ENCODE measurements at regions not wholly inside any gene's neighbourhood (a gene's known extent, or its start where the extent isn't known, plus 50 kb on each side); places are given as distances from the start of the nearest gene placed in this dataset.
"Not testable (repeated sequence)": the region's sequence is repeated elsewhere in the genome, so short reads cannot be mapped to it uniquely, and the experiment has no call there.

- DNase-seq (ENCODE audit: low read depth in 1 of 2, low spot score in 1 of 2) = no peak
- no peak overlapping the region for H3K27ac ChIP-seq
- no peaks in the 10 kb centered on the region for H3K9me3 ChIP-seq (ENCODE audit: low read depth)
- H3K27me3 ChIP-seq = no peaks in the 10 kb centered on the region
- no peaks in the 10 kb centered on the region for H3K4me1 ChIP-seq (ENCODE audit: low read depth)
- TF ChIP-seq, protein P1, sequence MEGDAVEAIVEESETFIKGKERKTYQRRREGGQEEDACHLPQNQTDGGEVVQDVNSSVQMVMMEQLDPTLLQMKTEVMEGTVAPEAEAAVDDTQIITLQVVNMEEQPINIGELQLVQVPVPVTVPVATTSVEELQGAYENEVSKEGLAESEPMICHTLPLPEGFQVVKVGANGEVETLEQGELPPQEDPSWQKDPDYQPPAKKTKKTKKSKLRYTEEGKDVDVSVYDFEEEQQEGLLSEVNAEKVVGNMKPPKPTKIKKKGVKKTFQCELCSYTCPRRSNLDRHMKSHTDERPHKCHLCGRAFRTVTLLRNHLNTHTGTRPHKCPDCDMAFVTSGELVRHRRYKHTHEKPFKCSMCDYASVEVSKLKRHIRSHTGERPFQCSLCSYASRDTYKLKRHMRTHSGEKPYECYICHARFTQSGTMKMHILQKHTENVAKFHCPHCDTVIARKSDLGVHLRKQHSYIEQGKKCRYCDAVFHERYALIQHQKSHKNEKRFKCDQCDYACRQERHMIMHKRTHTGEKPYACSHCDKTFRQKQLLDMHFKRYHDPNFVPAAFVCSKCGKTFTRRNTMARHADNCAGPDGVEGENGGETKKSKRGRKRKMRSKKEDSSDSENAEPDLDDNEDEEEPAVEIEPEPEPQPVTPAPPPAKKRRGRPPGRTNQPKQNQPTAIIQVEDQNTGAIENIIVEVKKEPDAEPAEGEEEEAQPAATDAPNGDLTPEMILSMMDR (IDR thresholded peaks at IDR 0.05; ENCODE audit: low read depth, low read length) = no peak
- H3K4me3 ChIP-seq = no peak overlapping the region
- H3K36me3 ChIP-seq = no peaks in the 10 kb centered on the region
Observed at GRCh38 chr1:101119289-101119688, 93.7 kb upstream of the DPH5 start.

DNA sequence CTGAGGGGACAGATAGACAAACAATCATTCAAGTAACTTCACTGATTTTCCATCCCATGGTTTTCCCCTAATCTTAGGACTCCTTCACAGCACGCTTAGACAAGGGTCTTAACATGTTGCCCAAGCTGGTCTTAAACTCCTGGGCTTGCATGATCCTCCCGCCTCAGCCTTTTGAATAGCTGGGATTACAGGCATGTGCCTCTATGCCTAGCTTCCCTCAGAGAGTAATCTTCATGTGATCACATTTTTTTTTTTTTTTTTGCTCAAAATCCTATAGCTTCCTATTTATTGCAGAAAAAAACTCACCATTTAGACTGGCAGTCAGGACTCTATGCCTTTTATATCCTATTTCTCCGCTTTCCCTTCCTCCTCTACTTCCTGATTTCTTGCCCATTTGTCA is 90.4 kb upstream of the DPH5 start:
- no peak overlapping the region for H3K4me3 ChIP-seq
- peaks cover 17% of the 10 kb centered on the region for H3K4me1 ChIP-seq (ENCODE audit: low read depth)
- TF ChIP-seq, protein P1 (IDR thresholded peaks at IDR 0.05; ENCODE audit: low read depth, low read length) = no peak
- H3K36me3 ChIP-seq = no peaks in the 10 kb centered on the region
- no peak overlapping the region for H3K27ac ChIP-seq
- no peaks in the 10 kb centered on the region for H3K9me3 ChIP-seq (ENCODE audit: low read depth)
- no peak for DNase-seq (ENCODE audit: low read depth in 1 of 2, low spot score in 1 of 2)
- H3K27me3 ChIP-seq = no peaks in the 10 kb centered on the region

GRCh38 chr1:101115112-101115511 is 89.5 kb upstream of the DPH5 start:
- TF ChIP-seq, protein P1 (IDR thresholded peaks at IDR 0.05; ENCODE audit: low read depth, low read length) = no peak
- H3K9me3 ChIP-seq (ENCODE audit: low read depth) = no peaks in the 10 kb centered on the region
- no peak overlapping the region for H3K4me3 ChIP-seq
- H3K27me3 ChIP-seq = no peaks in the 10 kb centered on the region
- no peak overlapping the region for H3K27ac ChIP-seq
- DNase-seq (ENCODE audit: low read depth in 1 of 2, low spot score in 1 of 2) = no peak
- peaks cover 17% of the 10 kb centered on the region for H3K4me1 ChIP-seq (ENCODE audit: low read depth)
- no peaks in the 10 kb centered on the region for H3K36me3 ChIP-seq

DNA sequence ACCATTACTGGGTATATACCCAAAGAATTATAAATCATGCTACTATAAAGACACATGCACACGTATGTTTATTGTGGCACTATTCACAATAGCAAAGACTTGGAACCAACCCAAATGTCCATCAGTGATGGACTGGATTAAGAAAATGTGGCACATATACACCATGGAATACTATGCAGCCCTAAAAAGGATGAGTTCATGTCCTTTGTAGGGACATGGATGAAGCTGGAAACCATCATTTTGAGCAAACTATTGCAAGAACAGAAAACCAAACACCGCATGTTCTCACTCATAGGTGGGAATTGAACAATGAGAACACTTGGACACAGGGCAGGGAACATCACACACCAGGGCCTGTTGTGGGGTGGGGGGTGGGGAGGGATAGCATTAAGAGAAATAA is 88.5 kb upstream of the DPH5 start:
- not testable (repeated sequence) for DNase-seq (ENCODE audit: low read depth in 1 of 2, low spot score in 1 of 2)

GRCh38 chr1:101112051-101112780 is 86.6 kb upstream of the DPH5 start:
- DNase-seq (ENCODE audit: low read depth in 1 of 2, low spot score in 1 of 2) = peak in 1 of 2 donors; percentile 25

More for the DNA sequence above, 88.5 kb upstream of the DPH5 start:
- H3K4me1 ChIP-seq (ENCODE audit: low read depth) = peaks cover 17% of the 10 kb centered on the region
- not testable (repeated sequence) for H3K36me3 ChIP-seq; H3K4me3 ChIP-seq; H3K9me3 ChIP-seq (ENCODE audit: low read depth); H3K27ac ChIP-seq; H3K27me3 ChIP-seq

DNA sequence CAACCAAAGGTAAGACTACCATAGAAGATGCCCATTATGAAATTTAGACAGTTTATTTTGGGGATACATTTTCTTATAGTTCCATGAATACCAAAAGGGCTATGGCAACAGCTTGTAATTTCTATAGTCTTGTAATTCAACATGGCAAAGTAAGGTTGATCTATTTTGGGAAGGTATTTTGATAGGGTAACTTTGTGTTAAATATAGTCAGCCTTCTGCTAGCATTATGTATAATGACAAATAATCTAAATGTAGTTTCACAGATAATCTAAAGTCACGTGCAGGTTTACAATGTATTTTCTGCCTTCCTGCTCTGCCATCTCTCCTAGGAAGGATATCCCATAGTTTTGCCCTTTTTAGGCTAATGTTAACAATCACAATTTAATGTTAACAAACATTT is 85.9 kb upstream of the DPH5 start:
- DNase-seq (ENCODE audit: low read depth in 1 of 2, low spot score in 1 of 2) = no peak
- no peak overlapping the region for H3K4me3 ChIP-seq
- no peaks in the 10 kb centered on the region for H3K27me3 ChIP-seq
- no peaks in the 10 kb centered on the region for H3K9me3 ChIP-seq (ENCODE audit: low read depth)
- no peaks in the 10 kb centered on the region for H3K36me3 ChIP-seq
- H3K4me1 ChIP-seq (ENCODE audit: low read depth) = peaks cover 19% of the 10 kb centered on the region
- H3K27ac ChIP-seq = no peak overlapping the region
- TF ChIP-seq, protein P1 (IDR thresholded peaks at IDR 0.05; ENCODE audit: low read depth, low read length) = no peak

More at GRCh38 chr1:101112051-101112780, 86.6 kb upstream of the DPH5 start:
- peaks cover 17% of the 10 kb centered on the region for H3K4me1 ChIP-seq (ENCODE audit: low read depth)
- no peaks in the 10 kb centered on the region for H3K27me3 ChIP-seq
- H3K27ac ChIP-seq = peak overlapping the region; percentile 2
- H3K36me3 ChIP-seq = no peaks in the 10 kb centered on the region
- TF ChIP-seq, protein P1 (IDR thresholded peaks at IDR 0.05; ENCODE audit: low read depth, low read length) = no peak
- H3K4me3 ChIP-seq = no peak overlapping the region
- no peaks in the 10 kb centered on the region for H3K9me3 ChIP-seq (ENCODE audit: low read depth)

All from cardiac muscle cell (in vitro differentiated cells and primary cell).